SH-SY5Y (cell line): ENCODE measurements at regions not wholly inside any gene's neighbourhood (a gene's known extent, or its start where the extent isn't known, plus 50 kb on each side); places are given as distances from the start of the nearest gene placed in this dataset.

ENCODE experiments used
- GATA2 ChIP-seq: IDR thresholded peaks from 2 replicates; pipeline ENCODE4 v1.6.1; 2011; ENCODE audit warnings: mild to moderate bottlenecking, low read depth, low read length
- GATA3 ChIP-seq: IDR thresholded peaks from 2 replicates; pipeline ENCODE4 v1.6.1; 2011; ENCODE audit warnings: low read depth, mild to moderate bottlenecking, low read length, moderate library complexity

DNA sequence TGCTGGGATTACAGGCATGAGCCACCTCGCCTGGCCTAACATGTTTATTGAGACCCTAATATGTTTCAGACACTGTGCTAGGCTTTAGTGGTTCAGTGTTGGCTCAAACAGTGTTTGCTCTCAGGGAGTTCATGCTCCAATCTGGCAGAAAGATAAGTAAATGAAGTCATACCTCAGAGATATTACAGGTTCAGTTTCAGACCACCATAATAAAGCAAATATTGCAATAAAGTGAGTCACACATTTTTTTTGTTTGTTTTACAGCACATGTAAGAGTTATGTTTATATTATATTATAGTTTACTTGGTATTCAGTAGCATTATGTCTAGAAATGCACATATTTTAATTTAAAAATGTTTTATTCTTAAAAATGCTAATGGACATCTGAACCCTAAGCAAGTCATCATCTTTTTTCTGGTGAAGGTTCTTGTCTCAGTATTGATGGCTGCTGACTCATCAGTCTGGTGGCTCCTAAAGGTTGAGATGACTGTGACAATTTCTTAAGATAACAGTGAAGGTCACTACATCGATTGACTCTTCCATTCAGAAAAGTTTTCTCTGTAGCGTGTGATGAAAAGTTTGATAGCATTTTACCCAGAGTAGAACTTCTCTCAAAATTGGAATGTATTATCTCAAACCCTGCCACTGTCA lies 243.0 kb upstream of the ANO5 start:
- TF ChIP-seq GATA3 (no peak), GATA2 (no peak)
